H9 (cell line): ENCODE measurements at regions not wholly inside any gene's neighbourhood (a gene's known extent, or its start where the extent isn't known, plus 50 kb on each side); places are given as distances from the start of the nearest gene placed in this dataset.
A peak's percentile ranks its signal among the peaks of the same experiment; 100 is the strongest.

Experiments
- DNase-seq: peaks from one replicate; pipeline ENCODE4 v3.0.0-alpha.2; 2017
- H2AFZ ChIP-seq: one replicate; pipeline ENCODE4 v1.6.1; 2013; ENCODE audit warnings: mild to moderate bottlenecking, low read length, control low read depth, moderate library complexity
- H2AK5ac ChIP-seq: 2 replicates; pipeline ENCODE4 v1.6.1; 2013; ENCODE audit warnings: low read length, control low read depth, mixed read lengths; ENCODE audit not compliant: insufficient read length
- H2BK120ac ChIP-seq: one replicate; pipeline ENCODE4 v1.6.1; 2013; ENCODE audit warnings: low read depth, mild to moderate bottlenecking, low read length, control low read depth, inconsistent platforms; ENCODE audit not compliant: poor library complexity, severe bottlenecking
- H2BK12ac ChIP-seq: 2 replicates; pipeline ENCODE4 v1.6.1; 2013; ENCODE audit warnings: low read length, control low read depth, mixed read lengths, low read depth; ENCODE audit not compliant: insufficient read length
- H2BK15ac ChIP-seq: 2 replicates; pipeline ENCODE4 v1.6.1; 2013; ENCODE audit warnings: low read depth, low read length, control low read depth
- H2BK20ac ChIP-seq: one replicate; pipeline ENCODE4 v1.6.1; 2013; ENCODE audit warnings: low read depth, mild to moderate bottlenecking, low read length, control low read depth, inconsistent platforms; ENCODE audit not compliant: poor library complexity, severe bottlenecking
- H2BK5ac ChIP-seq: 2 replicates; pipeline ENCODE4 v1.6.1; 2013; ENCODE audit warnings: low read length, control low read depth, mixed read lengths; ENCODE audit not compliant: insufficient read length
- H3K14ac ChIP-seq: 2 replicates; pipeline ENCODE4 v1.6.1; 2013; ENCODE audit warnings: low read length, control low read depth; ENCODE audit not compliant: insufficient read depth
- H3K18ac ChIP-seq: 2 replicates; pipeline ENCODE4 v1.6.1; 2013; ENCODE audit warnings: low read depth, mild to moderate bottlenecking, mixed read lengths, low read length, control low read depth; ENCODE audit not compliant: insufficient read length
- H3K23ac ChIP-seq: 2 replicates; pipeline ENCODE4 v1.6.1; 2013; ENCODE audit warnings: low read length, control low read depth, mixed read lengths, low read depth; ENCODE audit not compliant: insufficient read length
- H3K23me2 ChIP-seq: 2 replicates; pipeline ENCODE4 v1.6.1; 2013; ENCODE audit warnings: low read depth, mild to moderate bottlenecking, mixed read lengths, low read length, control low read depth; ENCODE audit not compliant: insufficient read length, poor library complexity, severe bottlenecking
- H3K27ac ChIP-seq: 2 replicates; pipeline ENCODE4 v1.5.1; 2013; ENCODE audit warnings: low read length, control low read depth, mixed read lengths, low read depth; ENCODE audit not compliant: insufficient read length
- H3K27me3 ChIP-seq: 2 replicates; pipeline ENCODE4 v1.6.1; 2013; ENCODE audit warnings: low read length, control low read depth, inconsistent platforms; ENCODE audit not compliant: insufficient read depth
- H3K4ac ChIP-seq: 2 replicates; pipeline ENCODE4 v1.6.1; 2013; ENCODE audit warnings: low read depth, mild to moderate bottlenecking, control low read depth, inconsistent platforms, low read length, moderate library complexity
- H3K4me1 ChIP-seq: 2 replicates; pipeline ENCODE4 v1.6.1; 2013; ENCODE audit warnings: low read length, control low read depth, inconsistent platforms; ENCODE audit not compliant: insufficient read depth
- H3K4me2 ChIP-seq: 2 replicates; pipeline ENCODE4 v1.6.1; 2013; ENCODE audit warnings: low read length, control low read depth, mixed read lengths; ENCODE audit not compliant: insufficient read length, insufficient read depth
- H3K56ac ChIP-seq: 2 replicates; pipeline ENCODE4 v1.6.1; 2013; ENCODE audit warnings: low read depth, mild to moderate bottlenecking, mixed read lengths, low read length, control low read depth; ENCODE audit not compliant: insufficient read length
- H3K79me1 ChIP-seq: 2 replicates; pipeline ENCODE4 v1.6.1; 2013; ENCODE audit warnings: low read depth, mild to moderate bottlenecking, moderate library complexity, low read length, control low read depth, inconsistent platforms; ENCODE audit not compliant: insufficient read depth, poor library complexity, severe bottlenecking
- H3K79me2 ChIP-seq: 2 replicates; pipeline ENCODE4 v1.6.1; 2013; ENCODE audit warnings: low read length, control low read depth, inconsistent platforms; ENCODE audit not compliant: insufficient read depth
- H3K9ac ChIP-seq: 2 replicates; pipeline ENCODE4 v1.6.1; 2013; ENCODE audit warnings: low read length, control low read depth, mixed read lengths; ENCODE audit not compliant: insufficient read length; ENCODE audit errors: extremely low read depth
- H3K9me3 ChIP-seq: one replicate; pipeline ENCODE4 v1.6.1; 2013; ENCODE audit warnings: low read depth, low read length, inconsistent platforms; ENCODE audit not compliant: control insufficient read depth
- H3T11ph ChIP-seq: one replicate; pipeline ENCODE4 v1.6.1; 2013; ENCODE audit warnings: mild to moderate bottlenecking, low read length, control low read depth, inconsistent platforms
- H4K20me1 ChIP-seq: one replicate; pipeline ENCODE4 v1.6.1; 2013; ENCODE audit not compliant: control insufficient read depth, insufficient read length, insufficient read depth
- H4K5ac ChIP-seq: 2 replicates; pipeline ENCODE4 v1.6.1; 2013; ENCODE audit warnings: low read depth, mild to moderate bottlenecking, mixed read lengths, low read length, control low read depth; ENCODE audit not compliant: insufficient read length
- H4K8ac ChIP-seq: replicated peaks from 2 replicates; pipeline ENCODE4 v1.6.1; 2013; ENCODE audit warnings: low read length, control low read depth, mixed read lengths, low read depth; ENCODE audit not compliant: insufficient read length
- H4K91ac ChIP-seq: 2 replicates; pipeline ENCODE4 v1.6.1; 2013; ENCODE audit warnings: low read depth, mild to moderate bottlenecking, moderate library complexity, mixed read lengths, low read length, control low read depth; ENCODE audit not compliant: insufficient read length
- H3K27ac Mint-ChIP-seq, 3 experiments: 2 replicates in 2 of 3; 3 replicates in 1 of 3; pipeline ENCODE4 v1.8.0; 2020 to 2021; ENCODE audit warnings: mixed read lengths in 3 of 3, mild to moderate bottlenecking in 1 of 3, moderate library complexity in 1 of 3
- H3K27me3 Mint-ChIP-seq: 2 replicates; pipeline ENCODE4 v1.8.0; 2021; ENCODE audit warnings: low read depth, mild to moderate bottlenecking, moderate library complexity, mixed read lengths
- H3K36me3 Mint-ChIP-seq, 3 experiments: 2 replicates in 2 of 3; 3 replicates in 1 of 3; pipeline ENCODE4 v1.8.0; 2020 to 2021; ENCODE audit warnings: low read depth in 3 of 3, mixed read lengths in 3 of 3; ENCODE audit not compliant: insufficient read depth in 1 of 3
- H3K4me1 Mint-ChIP-seq, 2 experiments: 2 replicates each; pipeline ENCODE4 v1.8.0; 2020; ENCODE audit warnings: mixed read lengths in 2 of 2
- H3K4me3 Mint-ChIP-seq, 2 experiments: 2 replicates in 1 of 2; 3 replicates in 1 of 2; pipeline ENCODE4 v1.8.0; 2020 to 2021; ENCODE audit warnings: mild to moderate bottlenecking in 2 of 2, mixed read lengths in 2 of 2, moderate library complexity in 1 of 2
- H3K9me3 Mint-ChIP-seq, 2 experiments: 2 replicates in 1 of 2; 3 replicates in 1 of 2; pipeline ENCODE4 v1.8.0; 2020; ENCODE audit warnings: mild to moderate bottlenecking in 2 of 2, mixed read lengths in 2 of 2, moderate library complexity in 1 of 2
- WGBS: extraction: QIAGEN DNeasy Blood & Tissue Kit; methylation state at CpG from one replicate; pipeline ENCODE4 v1.1.7; 2013; ENCODE audit warnings: missing lambda C conversion rate, low lambda C conversion rate, mixed read lengths; ENCODE audit not compliant: insufficient read length; ENCODE audit errors: extremely low coverage; 5-methylcytosine and 5-hydroxymethylcytosine counted together
- TF ChIP-seq, protein P1 (sequence below): fragments of 200-600 bp; sonication (generic); conservative IDR thresholded peaks from 3 replicates; pipeline ENCODE4 v1.8.0; 2021; ENCODE audit warnings: antibody characterized with exemption, mild to moderate bottlenecking

DNA sequence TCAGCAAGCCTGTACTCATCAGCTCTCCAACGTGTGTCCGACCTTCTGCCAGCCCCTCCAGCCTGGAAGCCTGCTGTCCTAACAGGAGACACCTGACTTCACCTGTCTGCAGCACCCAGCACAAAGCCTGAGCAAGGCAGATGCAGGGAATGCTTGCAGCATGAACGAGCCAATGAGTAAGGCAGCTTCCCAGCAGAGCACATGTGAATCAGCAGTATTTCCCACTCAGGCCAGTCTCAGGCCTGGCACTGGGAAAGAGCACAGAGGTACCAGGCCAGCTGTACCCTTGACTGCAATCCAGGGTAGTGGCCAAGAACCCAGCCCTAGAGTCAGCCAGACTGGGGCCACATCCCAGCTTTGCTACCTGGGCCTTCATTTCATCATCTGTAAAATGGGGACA is 120.8 kb downstream of the MAFB start:
- Mint-ChIP-seq H3K27ac (0 out of 7 replicates have a peak overlapping the region, but pooled peaks of 1 of the 3 experiments have one; percentile 44), H3K36me3 (peaks cover 0 to 2% (median 0%) of the 10 kb centered on the region in 3 experiments; a peak in 1 of 7 replicates), H3K4me1 (0 out of 4 replicates have a peak, but pooled peaks cover 0 to 2% of the 10 kb centered on the region in 2 experiments), H3K4me3 (no peak overlapping the region), H3K9me3 (no peaks in the 10 kb centered on the region), H3K27me3 (peaks cover 4% of the 10 kb centered on the region; the same call in 1 of the 2 replicates)
- no peak overlapping the region for H2BK20ac ChIP-seq
- TF ChIP-seq, protein P1, sequence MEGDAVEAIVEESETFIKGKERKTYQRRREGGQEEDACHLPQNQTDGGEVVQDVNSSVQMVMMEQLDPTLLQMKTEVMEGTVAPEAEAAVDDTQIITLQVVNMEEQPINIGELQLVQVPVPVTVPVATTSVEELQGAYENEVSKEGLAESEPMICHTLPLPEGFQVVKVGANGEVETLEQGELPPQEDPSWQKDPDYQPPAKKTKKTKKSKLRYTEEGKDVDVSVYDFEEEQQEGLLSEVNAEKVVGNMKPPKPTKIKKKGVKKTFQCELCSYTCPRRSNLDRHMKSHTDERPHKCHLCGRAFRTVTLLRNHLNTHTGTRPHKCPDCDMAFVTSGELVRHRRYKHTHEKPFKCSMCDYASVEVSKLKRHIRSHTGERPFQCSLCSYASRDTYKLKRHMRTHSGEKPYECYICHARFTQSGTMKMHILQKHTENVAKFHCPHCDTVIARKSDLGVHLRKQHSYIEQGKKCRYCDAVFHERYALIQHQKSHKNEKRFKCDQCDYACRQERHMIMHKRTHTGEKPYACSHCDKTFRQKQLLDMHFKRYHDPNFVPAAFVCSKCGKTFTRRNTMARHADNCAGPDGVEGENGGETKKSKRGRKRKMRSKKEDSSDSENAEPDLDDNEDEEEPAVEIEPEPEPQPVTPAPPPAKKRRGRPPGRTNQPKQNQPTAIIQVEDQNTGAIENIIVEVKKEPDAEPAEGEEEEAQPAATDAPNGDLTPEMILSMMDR = no peak
- H3K79me2 ChIP-seq = no peaks in the 10 kb centered on the region
- no peak overlapping the region for H3K14ac ChIP-seq
- no peak overlapping the region for H3K23ac ChIP-seq
- no peak overlapping the region for H3K4ac ChIP-seq
- H4K8ac ChIP-seq = no peak overlapping the region
- H2AFZ ChIP-seq = no peak overlapping the region
- H3K27ac ChIP-seq = no peak overlapping the region
- no peak overlapping the region for H2BK15ac ChIP-seq
- H3T11ph ChIP-seq = no peak overlapping the region
- H3K4me2 ChIP-seq = no peak overlapping the region
- no peak overlapping the region for H3K56ac ChIP-seq
- no peak overlapping the region for H2AK5ac ChIP-seq
- H4K20me1 ChIP-seq = no peaks in the 10 kb centered on the region
- H4K5ac ChIP-seq = no peak overlapping the region
- no peaks in the 10 kb centered on the region for H3K9me3 ChIP-seq
- no peaks in the 10 kb centered on the region for H3K27me3 ChIP-seq
- no peak overlapping the region for H3K9ac ChIP-seq
- no CpG with 5 or more reads among the region's 3 CpGs for WGBS
- H4K91ac ChIP-seq = no peak overlapping the region
- H2BK5ac ChIP-seq = no peak overlapping the region
- no peak overlapping the region for H3K18ac ChIP-seq
- H2BK120ac ChIP-seq = no peak overlapping the region
- H3K79me1 ChIP-seq = no peaks in the 10 kb centered on the region
- H3K23me2 ChIP-seq = no peaks in the 10 kb centered on the region
- H2BK12ac ChIP-seq = no peak overlapping the region
- DNase-seq = no peak
- no peaks in the 10 kb centered on the region for H3K4me1 ChIP-seq
